Fibroblast of lung (primary cell): ENCODE measurements at regions not wholly inside any gene's neighbourhood (a gene's known extent, or its start where the extent isn't known, plus 50 kb on each side); places are given as distances from the start of the nearest gene placed in this dataset.
A peak's percentile ranks its signal among the peaks of the same experiment; 100 is the strongest.

ENCODE experiments used
- DNase-seq, 2 donors: peaks; one replicate each; pipeline versions ENCODE4 v3.0.0 to v3.0.0-alpha.2; 2010; ENCODE audit warnings: low read depth in 2 of 2
- H2AFZ ChIP-seq: 2 replicates; pipeline ENCODE4 v1.5.1; 2012; ENCODE audit warnings: low read length, control low read depth, inconsistent platforms
- H3K27ac ChIP-seq: 2 replicates; pipeline ENCODE4 v1.5.1; 2011; ENCODE audit warnings: low read length, control low read depth; ENCODE audit not compliant: insufficient read depth
- H3K27me3 ChIP-seq: 2 replicates; pipeline ENCODE4 v1.5.1; 2011; ENCODE audit warnings: mild to moderate bottlenecking, low read length; ENCODE audit not compliant: control insufficient read depth, insufficient read depth
- H3K36me3 ChIP-seq: 2 replicates; pipeline ENCODE4 v1.5.1; 2011; ENCODE audit warnings: low read length; ENCODE audit not compliant: control insufficient read depth, insufficient read depth
- H3K4me1 ChIP-seq: 2 replicates; pipeline ENCODE4 v1.5.1; 2011; ENCODE audit warnings: low read length; ENCODE audit not compliant: control insufficient read depth, insufficient read depth; ENCODE audit errors: extremely low read depth
- H3K4me2 ChIP-seq: 2 replicates; pipeline ENCODE4 v1.5.1; 2011; ENCODE audit warnings: low read length, control low read depth; ENCODE audit not compliant: insufficient read depth; ENCODE audit errors: extremely low read depth
- H3K4me3 ChIP-seq, 4 experiments: fragments of 200-600 bp in 1 of 4; sonication (generic) in 1 of 4; replicated peaks in 1 of 4; 2 replicates each; pipeline ENCODE4 v1.5.1; 2011 to 2016; ENCODE audit warnings: low read length in 4 of 4, low read depth in 3 of 4, mild to moderate bottlenecking in 3 of 4, control low read depth in 2 of 4, inconsistent platforms in 1 of 4, mixed read lengths in 1 of 4; ENCODE audit not compliant: insufficient read depth in 1 of 4; ENCODE audit errors: control extremely low read depth in 1 of 4
- H3K79me2 ChIP-seq: 2 replicates; pipeline ENCODE4 v1.5.1; 2012; ENCODE audit warnings: mild to moderate bottlenecking, low read length, inconsistent platforms; ENCODE audit not compliant: control insufficient read depth, insufficient read depth
- H3K9ac ChIP-seq: 2 replicates; pipeline ENCODE4 v1.5.1; 2011; ENCODE audit warnings: mild to moderate bottlenecking, low read length, control low read depth; ENCODE audit not compliant: insufficient read depth
- H3K9me3 ChIP-seq: 2 replicates; pipeline ENCODE4 v1.5.1; 2012; ENCODE audit warnings: low read depth, low read length; ENCODE audit not compliant: control insufficient read depth, insufficient read depth
- H4K20me1 ChIP-seq: 2 replicates; pipeline ENCODE4 v1.5.1; 2011; ENCODE audit warnings: low read length; ENCODE audit not compliant: control insufficient read depth, insufficient read depth; ENCODE audit errors: extremely low read depth
- EZH2 ChIP-seq: IDR thresholded peaks from 2 replicates; pipeline ENCODE4 v1.5.1; 2012; ENCODE audit warnings: low read length, control low read depth, mild to moderate bottlenecking; ENCODE audit errors: missing control alignments
- TF ChIP-seq, protein P1 (sequence below), 2 donors: IDR thresholded peaks in 1 of 2; conservative IDR thresholded peaks in 1 of 2; 1 replicate in 1 of 2; 2 replicates in 1 of 2; pipeline ENCODE4 v1.5.1; 2011 to 2012; ENCODE audit warnings: low read length in 2 of 2, control low read depth in 1 of 2, inconsistent platforms in 1 of 2, low read depth in 1 of 2, mild to moderate bottlenecking in 1 of 2

DNA sequence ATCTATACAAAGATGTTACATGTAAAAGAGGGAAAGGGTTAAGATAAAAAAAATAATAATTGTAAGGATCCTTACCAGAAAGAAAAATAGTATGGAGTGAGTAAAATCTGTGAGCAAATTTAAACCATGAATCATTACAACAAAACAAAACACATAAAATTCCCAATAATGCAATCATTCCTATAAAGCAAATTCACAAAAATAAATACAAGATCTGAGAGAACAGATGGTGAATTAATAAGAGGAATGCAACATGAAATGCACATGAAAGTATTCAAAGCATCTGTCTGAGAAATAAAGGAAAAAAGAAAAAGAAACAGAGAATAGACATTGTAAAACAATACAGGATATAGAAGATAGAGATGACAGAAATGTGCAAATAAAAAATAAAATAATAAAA is 681.5 kb upstream of the KLHL1 start:
- Histone ChIP-seq H3K4me2 (no peak overlapping the region), H3K9ac (no peak overlapping the region), H2AFZ (no peak overlapping the region), H3K36me3 (no peaks in the 10 kb centered on the region), H3K9me3 (no peaks in the 10 kb centered on the region), H3K27ac (no peak overlapping the region), H3K4me3 (no peak overlapping the region), H3K4me1 (no peaks in the 10 kb centered on the region), H3K79me2 (no peaks in the 10 kb centered on the region), H4K20me1 (no peaks in the 10 kb centered on the region), H3K27me3 (no peaks in the 10 kb centered on the region)
- DNase-seq = peak; percentile 3
- TF ChIP-seq EZH2 = no peak
- TF ChIP-seq, protein P1, sequence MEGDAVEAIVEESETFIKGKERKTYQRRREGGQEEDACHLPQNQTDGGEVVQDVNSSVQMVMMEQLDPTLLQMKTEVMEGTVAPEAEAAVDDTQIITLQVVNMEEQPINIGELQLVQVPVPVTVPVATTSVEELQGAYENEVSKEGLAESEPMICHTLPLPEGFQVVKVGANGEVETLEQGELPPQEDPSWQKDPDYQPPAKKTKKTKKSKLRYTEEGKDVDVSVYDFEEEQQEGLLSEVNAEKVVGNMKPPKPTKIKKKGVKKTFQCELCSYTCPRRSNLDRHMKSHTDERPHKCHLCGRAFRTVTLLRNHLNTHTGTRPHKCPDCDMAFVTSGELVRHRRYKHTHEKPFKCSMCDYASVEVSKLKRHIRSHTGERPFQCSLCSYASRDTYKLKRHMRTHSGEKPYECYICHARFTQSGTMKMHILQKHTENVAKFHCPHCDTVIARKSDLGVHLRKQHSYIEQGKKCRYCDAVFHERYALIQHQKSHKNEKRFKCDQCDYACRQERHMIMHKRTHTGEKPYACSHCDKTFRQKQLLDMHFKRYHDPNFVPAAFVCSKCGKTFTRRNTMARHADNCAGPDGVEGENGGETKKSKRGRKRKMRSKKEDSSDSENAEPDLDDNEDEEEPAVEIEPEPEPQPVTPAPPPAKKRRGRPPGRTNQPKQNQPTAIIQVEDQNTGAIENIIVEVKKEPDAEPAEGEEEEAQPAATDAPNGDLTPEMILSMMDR (conservative IDR thresholded peaks at IDR 0.05 in 1 of 2, IDR thresholded peaks at IDR 0.05 in 1 of 2; ENCODE audit: low read depth in 1 of 2, low read length in 2 of 2) = no peak

DNA sequence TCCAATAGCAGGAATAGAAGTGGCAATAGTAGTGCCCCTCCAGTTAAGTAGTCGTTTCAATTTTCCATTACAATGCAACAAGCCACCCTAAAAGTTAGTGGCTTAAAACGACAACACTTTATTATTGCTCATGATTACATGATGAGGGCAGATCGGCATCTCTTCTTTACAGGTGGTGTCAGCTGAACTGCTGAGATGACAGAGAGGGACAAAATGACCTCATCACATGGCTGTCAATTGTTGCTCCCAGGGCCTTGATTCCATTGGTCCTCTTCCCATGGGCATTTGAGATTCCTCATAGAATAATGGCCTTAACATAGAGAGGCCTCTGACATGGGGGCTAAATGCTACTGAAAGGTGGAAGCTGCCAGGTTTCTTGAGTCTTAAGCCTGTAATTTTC is 679.8 kb upstream of the KLHL1 start:
- H3K4me3 ChIP-seq = no peak overlapping the region
- no peak overlapping the region for H2AFZ ChIP-seq
- H3K9ac ChIP-seq = no peak overlapping the region
- TF ChIP-seq EZH2 = no peak
- H3K4me1 ChIP-seq = no peaks in the 10 kb centered on the region
- H3K36me3 ChIP-seq = no peaks in the 10 kb centered on the region
- H3K9me3 ChIP-seq = no peaks in the 10 kb centered on the region
- H3K4me2 ChIP-seq = no peak overlapping the region
- no peak overlapping the region for H3K27ac ChIP-seq
- no peaks in the 10 kb centered on the region for H3K79me2 ChIP-seq
- DNase-seq = no peak
- H4K20me1 ChIP-seq = no peaks in the 10 kb centered on the region
- H3K27me3 ChIP-seq = no peaks in the 10 kb centered on the region

DNA sequence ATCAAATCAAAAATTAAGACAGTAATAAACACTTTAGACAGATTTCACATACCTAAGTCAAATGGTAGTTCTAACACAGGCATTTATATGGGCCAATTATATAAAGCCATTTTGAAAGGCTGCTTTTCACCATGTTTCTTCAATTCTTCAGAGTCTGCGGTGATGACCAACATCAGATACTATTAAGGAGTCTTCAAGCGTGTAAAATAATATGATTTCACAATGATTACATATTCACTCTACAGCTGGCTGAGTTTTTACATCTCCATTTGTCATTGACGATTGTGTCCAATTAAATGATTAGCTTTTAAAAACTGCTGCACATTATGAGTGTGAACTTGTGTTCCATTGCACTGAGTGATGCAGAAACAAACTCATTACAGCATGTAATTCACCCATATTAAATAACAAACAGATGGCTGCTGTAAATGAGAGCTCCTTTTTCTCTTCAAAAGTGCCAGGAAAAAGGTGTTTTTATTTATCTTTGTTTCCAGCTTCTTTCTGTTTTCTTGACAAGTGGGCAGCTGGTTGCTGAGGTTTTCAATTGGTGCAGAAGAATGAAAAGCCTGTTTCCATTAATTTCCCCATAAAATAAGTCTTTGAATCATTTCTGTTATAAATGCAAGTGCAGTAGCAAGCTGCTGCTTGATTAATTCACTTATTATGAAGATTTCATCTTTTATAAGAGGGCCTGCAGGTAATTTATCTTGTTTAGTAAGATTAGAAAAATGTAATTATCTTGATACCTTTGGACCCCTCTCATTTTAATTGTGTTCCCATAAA is 676.1 kb upstream of the KLHL1 start:
- Histone ChIP-seq H3K27ac (no peak overlapping the region), H4K20me1 (no peaks in the 10 kb centered on the region), H3K9me3 (no peaks in the 10 kb centered on the region), H3K79me2 (no peaks in the 10 kb centered on the region), H2AFZ (no peak overlapping the region), H3K4me2 (no peak overlapping the region), H3K36me3 (no peaks in the 10 kb centered on the region), H3K4me3 (no peak overlapping the region), H3K27me3 (no peaks in the 10 kb centered on the region), H3K4me1 (no peaks in the 10 kb centered on the region), H3K9ac (no peak overlapping the region)
- TF ChIP-seq, protein P1 (conservative IDR thresholded peaks at IDR 0.05 in 1 of 2, IDR thresholded peaks at IDR 0.05 in 1 of 2; ENCODE audit: low read depth in 1 of 2, low read length in 2 of 2) = no peak
- no peak for TF ChIP-seq EZH2
- no peak for DNase-seq
